Esophagus squamous epithelium (tissue), 4 donors: ENCODE measurements at regions not wholly inside any gene's neighbourhood (a gene's known extent, or its start where the extent isn't known, plus 50 kb on each side); places are given as distances from the start of the nearest gene placed in this dataset.

Source experiments
- POLR2A ChIP-seq, 4 donors: fragments of 450-650 bp; IDR thresholded peaks; one replicate each; pipeline ENCODE4 v1.6.1; 2017; ENCODE audit warnings: antibody characterized with exemption in 4 of 4, mild to moderate bottlenecking in 4 of 4, moderate library complexity in 3 of 4
- TF ChIP-seq, protein P1 (sequence below), 6 experiments: fragments of 450-650 bp in 4 of 6; fragments of 200-600 bp in 2 of 6; sonication (generic) in 2 of 6; IDR thresholded peaks; one replicate each; pipeline ENCODE4 v1.5.1; 2016 to 2019; ENCODE audit warnings: antibody characterized with exemption in 6 of 6, mild to moderate bottlenecking in 4 of 6, moderate library complexity in 4 of 6

- TF ChIP-seq, protein P1, sequence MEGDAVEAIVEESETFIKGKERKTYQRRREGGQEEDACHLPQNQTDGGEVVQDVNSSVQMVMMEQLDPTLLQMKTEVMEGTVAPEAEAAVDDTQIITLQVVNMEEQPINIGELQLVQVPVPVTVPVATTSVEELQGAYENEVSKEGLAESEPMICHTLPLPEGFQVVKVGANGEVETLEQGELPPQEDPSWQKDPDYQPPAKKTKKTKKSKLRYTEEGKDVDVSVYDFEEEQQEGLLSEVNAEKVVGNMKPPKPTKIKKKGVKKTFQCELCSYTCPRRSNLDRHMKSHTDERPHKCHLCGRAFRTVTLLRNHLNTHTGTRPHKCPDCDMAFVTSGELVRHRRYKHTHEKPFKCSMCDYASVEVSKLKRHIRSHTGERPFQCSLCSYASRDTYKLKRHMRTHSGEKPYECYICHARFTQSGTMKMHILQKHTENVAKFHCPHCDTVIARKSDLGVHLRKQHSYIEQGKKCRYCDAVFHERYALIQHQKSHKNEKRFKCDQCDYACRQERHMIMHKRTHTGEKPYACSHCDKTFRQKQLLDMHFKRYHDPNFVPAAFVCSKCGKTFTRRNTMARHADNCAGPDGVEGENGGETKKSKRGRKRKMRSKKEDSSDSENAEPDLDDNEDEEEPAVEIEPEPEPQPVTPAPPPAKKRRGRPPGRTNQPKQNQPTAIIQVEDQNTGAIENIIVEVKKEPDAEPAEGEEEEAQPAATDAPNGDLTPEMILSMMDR (IDR thresholded peaks at IDR 0.05): no peak
- no peak for TF ChIP-seq POLR2A (IDR thresholded peaks at IDR 0.05)
Observed at GRCh38 chr14:27008187-27008586, 410.4 kb upstream of the NOVA1 start.
